ENCODE measurements at regions not wholly inside any gene's neighbourhood (a gene's known extent, or its start where the extent isn't known, plus 50 kb on each side); places are given as distances from the start of the nearest gene placed in this dataset.
"Not testable (repeated sequence)": the region's sequence is repeated elsewhere in the genome, so short reads cannot be mapped to it uniquely, and the experiment has no call there.

GRCh38 chr7:10644849-10645248 lies 328.8 kb upstream of the PHF14 start:
- DNase-seq = no peak

- DNase-seq = no peak
These were observed 327.5 kb upstream of the PHF14 start for GRCh38 chr7:10646194-10646593.

GRCh38 chr7:10648289-10648688 lies 325.4 kb upstream of the PHF14 start:
- no peak for DNase-seq

DNA sequence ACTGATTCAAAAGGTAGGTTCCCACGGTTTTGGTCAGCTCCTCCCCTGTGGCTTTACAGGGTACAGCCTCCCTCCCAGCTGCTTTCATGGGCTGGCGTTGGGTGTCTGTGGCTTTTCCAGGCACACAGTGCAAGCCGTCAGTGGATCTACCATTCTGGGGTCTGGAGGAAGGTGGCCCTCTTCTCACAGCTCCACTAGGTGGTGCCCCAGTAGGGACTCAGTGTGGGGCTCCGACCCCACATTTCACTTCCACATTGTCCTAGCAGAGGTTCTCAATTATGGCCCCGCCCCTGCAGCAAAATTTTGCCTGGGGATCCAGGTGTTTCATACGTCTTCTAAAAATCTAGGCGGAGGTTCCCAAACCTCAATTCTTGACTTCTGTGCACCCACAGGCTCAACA lies 324.6 kb upstream of the PHF14 start:
- DNase-seq = not testable (repeated sequence)

GRCh38 chr7:10655031-10655430 lies 318.6 kb upstream of the PHF14 start:
- DNase-seq = no peak

DNA sequence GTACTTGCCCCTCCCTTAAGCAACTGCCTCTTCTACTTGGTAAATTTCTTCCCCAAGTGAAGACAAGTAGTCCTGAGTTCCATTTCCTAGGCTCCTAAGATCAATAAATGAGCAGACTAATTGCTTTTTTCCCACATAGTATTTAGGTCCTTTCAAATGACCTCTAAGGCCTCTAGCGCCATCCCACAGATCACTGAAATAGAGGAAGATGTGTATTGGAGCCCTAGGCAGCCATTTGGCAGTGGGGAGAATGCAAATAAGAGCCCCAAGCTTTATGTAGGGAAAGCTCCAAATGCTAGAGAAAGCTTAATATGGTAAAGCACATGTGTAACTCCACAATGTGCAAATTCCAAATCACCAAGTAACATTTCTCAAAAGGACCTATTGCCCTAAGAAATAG lies 316.5 kb upstream of the PHF14 start:
- no peak for DNase-seq

DNA sequence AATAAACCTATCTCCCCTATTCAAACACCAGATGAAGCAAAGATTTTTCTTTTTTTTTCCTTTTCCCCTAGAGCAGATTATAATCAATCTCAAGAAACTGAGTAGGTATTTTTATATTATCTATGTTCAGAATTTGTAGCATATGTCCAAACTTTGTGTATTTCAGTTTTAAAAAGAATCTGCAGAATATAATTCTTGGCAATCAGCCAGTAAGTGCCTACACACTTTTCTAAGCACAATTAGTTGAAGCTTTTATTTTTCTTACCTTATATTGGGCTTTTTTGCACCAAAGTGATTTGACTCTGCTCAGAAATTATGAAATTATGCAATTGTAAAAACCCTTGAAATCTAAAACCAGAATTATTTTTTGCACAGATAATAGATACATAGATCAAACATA lies 315.8 kb upstream of the PHF14 start:
- no peak for DNase-seq

DNA sequence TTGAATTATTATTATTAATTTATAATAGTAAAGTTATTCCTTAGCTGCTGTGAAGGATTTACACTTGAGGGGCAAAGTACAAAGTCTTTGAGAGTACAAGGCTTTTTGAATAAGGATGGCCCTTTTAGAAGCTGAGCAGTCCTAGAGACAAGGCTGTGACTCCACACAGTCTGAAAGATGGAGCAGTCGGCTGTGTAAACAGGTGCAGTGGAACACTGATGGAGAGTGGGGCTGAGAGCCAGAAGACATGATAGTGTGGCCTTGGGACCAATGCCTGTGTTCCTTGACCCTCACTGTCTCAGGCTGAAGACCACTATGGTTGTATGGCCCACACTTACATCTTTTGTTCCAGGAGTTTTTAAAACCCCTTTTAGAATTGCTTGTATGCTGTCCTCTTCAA lies 311.2 kb upstream of the PHF14 start:
- no peak for DNase-seq

- DNase-seq = no peak
These were observed 310.4 kb upstream of the PHF14 start for GRCh38 chr7:10662982-10663884.

- DNase-seq = no peak
These were observed 301.5 kb upstream of the PHF14 start for GRCh38 chr7:10672186-10672585.

- no peak for DNase-seq
These were observed 296.5 kb upstream of the PHF14 start for GRCh38 chr7:10677211-10677610.

- no peak for DNase-seq
These were observed 295.9 kb upstream of the PHF14 start for GRCh38 chr7:10677668-10678232.

DNA sequence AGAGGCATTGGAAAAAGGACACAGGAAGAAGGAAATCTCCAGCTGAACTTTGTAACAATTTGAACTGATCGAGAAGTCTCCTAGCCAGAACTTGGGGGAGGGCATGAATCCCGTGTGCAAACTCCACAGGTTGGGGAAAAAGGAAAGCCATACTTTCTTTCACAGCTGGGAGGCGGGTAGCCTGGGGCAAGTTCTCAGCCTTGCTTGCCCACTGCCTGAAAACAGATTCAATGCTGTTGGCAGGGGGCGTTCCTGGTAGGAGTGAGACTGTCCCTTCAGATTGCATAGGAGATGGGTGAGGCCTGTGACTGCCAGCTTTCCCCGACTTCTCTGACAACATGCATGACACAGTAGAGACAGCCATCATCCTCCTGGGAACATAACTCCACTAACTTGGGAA lies 289.1 kb upstream of the PHF14 start:
- no peak for DNase-seq

GRCh38 chr7:10685040-10685439 lies 288.6 kb upstream of the PHF14 start:
- DNase-seq = no peak

DNA sequence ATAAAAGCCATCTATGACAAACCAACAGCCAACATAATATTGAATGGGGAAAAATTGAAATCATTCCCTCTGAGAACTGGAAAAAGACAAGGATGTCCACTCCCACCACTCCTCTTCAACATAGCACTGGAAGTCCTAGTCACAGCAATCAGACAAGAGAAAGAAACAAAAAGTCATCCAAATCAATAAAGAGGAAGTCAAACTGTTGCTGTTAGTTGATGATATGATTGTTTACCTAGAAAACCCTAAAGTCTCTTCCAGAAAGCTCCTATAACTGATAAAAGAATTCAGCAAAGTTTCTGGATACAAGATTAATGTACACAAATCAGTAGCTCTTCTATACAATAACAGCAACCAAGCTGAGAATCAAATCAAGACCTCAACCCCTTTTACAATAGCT lies 285.1 kb upstream of the PHF14 start:
- no peak for DNase-seq

- no peak for DNase-seq
These were observed 277.6 kb upstream of the PHF14 start for GRCh38 chr7:10696064-10696463.

- DNase-seq = no peak
These were observed 270.6 kb upstream of the PHF14 start for GRCh38 chr7:10703059-10703458.

- no peak for DNase-seq
These were observed 269.7 kb upstream of the PHF14 start for GRCh38 chr7:10703981-10704380.

GRCh38 chr7:10704653-10705052 lies 269.0 kb upstream of the PHF14 start:
- no peak for DNase-seq

GRCh38 chr7:10706875-10707493 lies 266.7 kb upstream of the PHF14 start:
- no peak for DNase-seq

- DNase-seq = no peak
These were observed 266.2 kb upstream of the PHF14 start for GRCh38 chr7:10707519-10707918.

DNA sequence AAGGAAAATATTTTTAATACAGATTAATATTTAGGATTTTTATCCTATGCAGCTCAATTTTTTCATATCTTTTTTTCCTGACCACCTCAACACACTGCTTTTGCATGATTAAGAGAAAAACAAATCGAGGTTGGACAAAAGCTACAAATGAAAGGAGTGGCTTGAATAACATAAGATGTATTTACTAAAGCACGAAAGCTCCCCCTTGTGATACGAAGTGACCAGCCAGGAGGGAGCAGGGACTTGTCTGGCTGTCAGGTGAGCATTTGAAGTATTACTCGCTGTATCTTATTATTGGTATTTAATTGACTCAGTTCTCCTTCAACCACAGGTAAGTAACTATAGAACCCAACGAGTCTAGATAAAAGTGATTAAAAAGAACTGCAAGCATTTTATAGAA lies 265.2 kb upstream of the PHF14 start:
- DNase-seq = no peak

GRCh38 chr7:10718768-10719167 lies 254.9 kb upstream of the PHF14 start:
- no peak for DNase-seq

GRCh38 chr7:10720042-10720441 lies 253.6 kb upstream of the PHF14 start:
- DNase-seq = no peak
